ENCODE measurements at regions not wholly inside any gene's neighbourhood (a gene's known extent, or its start where the extent isn't known, plus 50 kb on each side); places are given as distances from the start of the nearest gene placed in this dataset.
"Not testable (repeated sequence)": the region's sequence is repeated elsewhere in the genome, so short reads cannot be mapped to it uniquely, and the experiment has no call there.

DNA sequence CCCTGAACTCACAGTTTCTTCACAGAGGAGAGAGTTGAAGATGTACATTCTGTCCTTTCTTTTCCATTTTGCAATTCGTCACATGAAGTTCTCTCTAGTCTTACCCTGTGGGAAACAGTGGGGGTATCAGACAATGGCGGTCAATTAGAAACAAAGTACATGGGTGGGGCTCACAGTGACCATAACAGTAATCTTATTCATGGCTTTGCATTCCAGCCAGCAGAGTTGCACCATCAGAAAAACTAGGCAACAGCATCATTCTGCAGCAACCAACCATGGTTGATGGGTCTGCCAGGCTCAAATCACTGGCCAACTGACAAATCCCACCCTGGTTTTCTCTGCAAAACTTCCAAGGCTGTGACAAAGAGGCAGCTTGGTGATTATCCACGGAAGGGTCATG, 414.7 kb upstream of the TSPY4 start:
- TF ChIP-seq, protein P1, sequence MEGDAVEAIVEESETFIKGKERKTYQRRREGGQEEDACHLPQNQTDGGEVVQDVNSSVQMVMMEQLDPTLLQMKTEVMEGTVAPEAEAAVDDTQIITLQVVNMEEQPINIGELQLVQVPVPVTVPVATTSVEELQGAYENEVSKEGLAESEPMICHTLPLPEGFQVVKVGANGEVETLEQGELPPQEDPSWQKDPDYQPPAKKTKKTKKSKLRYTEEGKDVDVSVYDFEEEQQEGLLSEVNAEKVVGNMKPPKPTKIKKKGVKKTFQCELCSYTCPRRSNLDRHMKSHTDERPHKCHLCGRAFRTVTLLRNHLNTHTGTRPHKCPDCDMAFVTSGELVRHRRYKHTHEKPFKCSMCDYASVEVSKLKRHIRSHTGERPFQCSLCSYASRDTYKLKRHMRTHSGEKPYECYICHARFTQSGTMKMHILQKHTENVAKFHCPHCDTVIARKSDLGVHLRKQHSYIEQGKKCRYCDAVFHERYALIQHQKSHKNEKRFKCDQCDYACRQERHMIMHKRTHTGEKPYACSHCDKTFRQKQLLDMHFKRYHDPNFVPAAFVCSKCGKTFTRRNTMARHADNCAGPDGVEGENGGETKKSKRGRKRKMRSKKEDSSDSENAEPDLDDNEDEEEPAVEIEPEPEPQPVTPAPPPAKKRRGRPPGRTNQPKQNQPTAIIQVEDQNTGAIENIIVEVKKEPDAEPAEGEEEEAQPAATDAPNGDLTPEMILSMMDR (IDR thresholded peaks at IDR 0.05), result not testable (repeated sequence)
- TF ChIP-seq POLR2A (IDR thresholded peaks at IDR 0.05), result not testable (repeated sequence)

Data from body of pancreas (tissue), 4 donors.